Superior temporal gyrus (tissue), 1 donor: ENCODE measurements at regions not wholly inside any gene's neighbourhood (a gene's known extent, or its start where the extent isn't known, plus 50 kb on each side); places are given as distances from the start of the nearest gene placed in this dataset.

Experiments used
- DNase-seq: peaks from one replicate; pipeline ENCODE4 v3.0.0-alpha.2; 2016; ENCODE audit errors: extremely low spot score

DNA sequence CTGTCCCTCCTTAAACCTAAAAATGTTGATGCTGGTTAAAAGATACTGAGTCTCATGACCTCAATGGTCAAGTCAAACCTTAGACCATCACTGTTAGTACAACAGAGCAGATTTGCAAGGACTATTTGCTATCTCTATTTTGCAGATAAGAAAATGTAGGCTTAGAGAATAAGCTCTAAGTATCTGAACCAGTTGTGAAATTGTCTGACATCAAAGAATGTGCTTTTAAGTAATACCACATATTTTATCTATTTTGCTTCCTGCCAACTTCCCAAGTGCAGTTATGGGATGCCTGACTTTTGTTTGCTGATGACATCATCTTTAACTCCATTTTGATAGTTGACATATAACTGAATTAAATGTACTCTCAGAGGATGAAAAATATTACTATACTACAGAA lies 83.6 kb upstream of the TMEM106B start:
- DNase-seq: no peak

DNA sequence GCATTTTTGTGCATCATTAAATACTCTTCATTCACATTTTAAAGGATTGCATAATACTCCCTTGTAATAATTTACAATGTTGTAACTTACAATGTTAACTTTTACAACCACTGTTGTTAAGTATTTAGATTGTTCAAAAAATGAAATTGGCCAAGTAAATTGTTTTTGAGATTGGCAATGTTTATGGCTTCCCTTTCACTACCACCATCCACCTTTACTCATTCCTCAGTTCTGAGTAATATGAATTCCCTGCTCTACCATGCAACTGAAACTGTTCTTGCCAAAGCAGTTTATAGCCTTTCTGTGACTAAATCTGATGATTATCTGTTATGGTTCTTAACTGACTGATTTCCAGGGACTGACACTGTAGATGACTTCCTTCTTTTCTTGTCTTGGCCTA lies 80.5 kb upstream of the TMEM106B start:
- no peak for DNase-seq

DNA sequence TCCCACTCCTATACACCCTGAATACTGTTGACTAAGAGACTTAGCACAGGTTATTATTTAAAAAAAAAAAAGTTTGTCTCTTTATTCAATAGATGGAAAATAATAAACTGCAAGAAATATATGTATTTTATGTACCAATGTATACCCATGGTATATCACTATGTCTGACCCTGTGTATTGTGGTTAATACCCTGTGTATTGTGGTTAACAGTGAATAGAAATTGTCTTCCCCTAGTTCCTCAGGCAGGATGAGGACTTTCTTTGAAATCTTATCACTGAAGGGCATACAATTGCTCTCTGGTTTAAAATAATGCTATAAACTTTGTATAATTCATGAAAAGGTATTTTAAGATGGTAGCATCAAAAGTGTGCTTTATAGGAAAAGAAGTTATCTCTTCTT lies 80.0 kb upstream of the TMEM106B start:
- no peak for DNase-seq

DNA sequence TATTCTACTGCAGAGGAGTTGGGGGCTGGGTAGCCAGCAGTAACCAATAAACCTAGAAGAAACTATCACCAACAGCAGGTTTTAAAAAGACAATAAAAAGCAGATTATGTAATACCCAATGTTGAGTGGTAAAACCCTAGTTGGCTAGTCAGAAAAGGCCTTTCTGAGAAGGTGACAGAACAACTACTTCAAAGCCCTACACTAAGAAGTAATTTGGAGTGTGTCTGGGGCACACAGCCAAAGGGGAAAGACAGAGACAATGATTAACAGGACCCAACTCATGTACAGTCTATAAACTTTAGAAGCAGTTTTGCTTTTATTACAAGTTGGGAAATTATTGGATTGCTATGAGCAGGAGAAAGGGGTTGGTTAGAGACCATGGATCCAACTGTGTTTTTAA lies 77.2 kb upstream of the TMEM106B start:
- DNase-seq: no peak

DNA sequence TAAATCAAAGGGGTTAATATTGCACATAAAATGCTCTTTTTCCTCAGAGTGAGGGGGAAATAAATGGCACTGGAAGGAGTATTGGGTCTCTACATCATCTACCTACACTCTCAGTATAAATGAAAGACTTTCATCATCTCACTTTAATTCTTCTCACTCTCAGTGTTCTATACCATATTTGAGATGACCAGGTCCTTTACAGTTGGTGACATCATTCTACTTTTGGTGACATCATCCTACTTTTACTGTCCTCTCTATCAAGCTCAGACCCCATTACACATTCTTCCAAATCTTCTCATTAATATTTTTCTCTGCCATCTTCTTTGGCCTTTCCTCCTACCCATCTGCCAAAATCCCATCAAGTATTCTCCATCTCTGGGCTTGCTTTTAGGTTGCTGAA lies 74.6 kb upstream of the TMEM106B start:
- DNase-seq: no peak

DNA sequence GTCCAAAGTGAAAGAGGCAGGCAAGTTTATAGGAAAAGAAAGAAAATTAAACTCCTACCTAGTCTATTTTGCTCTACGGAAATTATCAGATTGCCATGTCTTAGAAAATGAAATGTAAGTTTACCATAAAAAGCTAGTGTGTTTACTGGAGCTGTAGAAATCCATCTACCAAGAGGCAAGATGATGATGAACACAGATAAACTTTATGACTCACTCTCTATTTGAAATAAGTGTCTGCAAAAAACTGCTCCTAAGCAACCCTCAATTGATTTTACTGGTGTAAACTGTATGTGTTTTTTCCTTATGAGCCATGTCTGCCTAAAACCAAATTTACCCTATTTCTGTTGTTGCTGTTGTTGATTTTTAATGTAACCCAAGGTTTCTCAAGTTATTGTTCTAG lies 73.8 kb upstream of the TMEM106B start:
- DNase-seq: no peak

DNA sequence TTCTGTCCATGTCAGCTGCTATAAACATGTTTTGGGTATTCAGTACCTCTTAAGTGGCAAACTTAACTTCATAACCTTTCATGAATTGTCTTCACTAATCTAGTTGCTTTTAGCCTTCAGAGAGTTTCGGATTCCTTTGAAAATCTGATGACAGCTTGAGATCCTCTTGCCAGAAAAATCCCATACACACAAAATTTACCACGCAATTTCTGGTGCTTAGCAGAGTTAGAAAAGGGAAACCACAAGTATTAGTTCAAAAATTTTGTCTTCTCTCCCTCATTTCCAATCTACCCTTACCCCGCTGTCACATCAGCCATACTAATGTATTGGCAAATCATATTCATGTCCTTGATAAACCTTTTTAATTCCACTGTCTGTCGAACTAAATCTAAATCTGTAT lies 72.7 kb upstream of the TMEM106B start:
- no peak for DNase-seq

DNA sequence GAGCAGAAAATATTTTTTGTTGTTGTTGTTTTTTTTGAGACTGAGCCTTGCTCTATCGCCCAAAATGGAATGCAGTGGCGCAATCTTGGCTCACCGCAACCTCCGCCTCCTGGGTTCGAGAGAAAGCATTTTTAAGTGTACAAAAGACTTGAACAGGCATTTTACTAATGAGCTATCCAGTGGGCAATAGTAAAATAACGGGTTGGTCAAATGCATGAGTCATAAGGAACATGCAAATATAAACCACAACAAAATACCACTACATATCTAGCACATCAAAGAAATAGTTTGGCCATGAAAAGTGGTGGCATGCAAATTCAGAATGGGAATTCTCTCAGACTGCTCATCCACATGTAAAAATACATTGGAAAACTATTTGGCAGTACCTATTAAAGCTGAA lies 71.7 kb upstream of the TMEM106B start:
- DNase-seq: no peak

DNA sequence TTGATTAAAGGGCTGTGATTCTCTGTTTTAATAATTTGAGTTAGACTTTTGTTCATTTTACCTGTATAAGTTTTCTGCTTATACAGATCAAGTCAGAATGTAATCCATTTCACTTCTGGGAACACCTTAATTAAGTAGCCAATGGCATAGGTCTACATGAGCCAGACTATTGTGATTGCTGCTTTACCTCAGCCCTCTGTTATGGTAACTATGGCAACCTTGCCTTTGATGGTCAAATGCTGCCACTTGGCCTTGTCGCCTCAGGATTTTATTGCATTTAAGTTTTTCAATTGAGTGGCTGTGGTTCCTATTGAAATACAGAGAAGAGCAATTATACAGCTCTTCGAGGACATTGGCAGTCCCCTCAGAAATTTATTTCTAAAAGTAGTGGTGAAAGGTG lies 64.3 kb upstream of the TMEM106B start:
- DNase-seq: no peak

DNA sequence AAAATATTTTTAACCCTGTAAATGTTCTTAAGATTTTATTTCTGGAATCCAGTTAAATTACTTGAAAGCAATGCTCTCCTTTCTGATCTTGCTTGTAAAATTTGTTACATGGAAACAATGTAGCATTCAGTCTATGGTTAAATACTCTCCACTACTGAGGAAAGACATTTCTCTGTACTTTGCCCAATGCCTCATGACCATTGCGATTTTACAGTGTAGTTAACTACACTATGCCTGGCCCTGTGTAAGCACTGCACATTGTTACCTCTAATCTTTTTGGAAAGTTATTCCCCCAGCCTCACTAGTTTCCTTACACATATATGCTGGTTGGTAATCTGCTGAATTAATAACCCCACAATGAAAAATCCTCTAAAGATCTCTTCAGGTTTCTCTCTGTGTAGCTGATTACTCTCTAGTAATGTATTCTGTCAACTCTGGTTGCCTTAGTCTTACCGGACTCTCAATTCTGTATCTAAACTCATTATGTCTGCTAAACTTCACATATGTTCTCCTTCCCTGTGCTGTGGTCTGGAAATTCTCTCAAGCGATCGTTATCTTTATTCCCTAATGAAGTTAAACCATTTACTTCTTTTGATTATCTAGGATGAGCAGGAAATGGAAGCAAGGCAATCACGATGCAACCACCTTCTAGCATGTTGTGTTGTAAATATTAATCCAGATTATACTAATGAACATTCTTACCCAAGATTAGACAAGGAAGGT lies 58.7 kb upstream of the TMEM106B start:
- no peak for DNase-seq

DNA sequence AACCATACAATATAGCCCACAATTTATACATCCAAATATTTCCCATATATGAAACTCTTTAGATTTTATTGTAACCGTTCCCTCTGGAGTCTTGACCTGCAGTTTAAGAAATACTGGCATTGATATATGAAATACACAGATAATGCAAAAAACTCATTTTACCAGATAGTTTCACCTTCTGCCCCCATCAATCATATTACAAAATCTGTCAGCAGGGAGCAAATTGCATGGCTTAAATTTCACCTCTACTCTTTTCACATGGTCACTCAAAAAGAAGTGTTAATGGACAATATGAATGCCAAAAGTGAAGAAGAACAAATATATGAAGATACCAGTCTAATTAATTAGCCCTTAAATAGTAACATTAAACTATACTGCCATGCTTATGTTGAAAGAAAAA lies 57.0 kb upstream of the TMEM106B start:
- DNase-seq: no peak

DNA sequence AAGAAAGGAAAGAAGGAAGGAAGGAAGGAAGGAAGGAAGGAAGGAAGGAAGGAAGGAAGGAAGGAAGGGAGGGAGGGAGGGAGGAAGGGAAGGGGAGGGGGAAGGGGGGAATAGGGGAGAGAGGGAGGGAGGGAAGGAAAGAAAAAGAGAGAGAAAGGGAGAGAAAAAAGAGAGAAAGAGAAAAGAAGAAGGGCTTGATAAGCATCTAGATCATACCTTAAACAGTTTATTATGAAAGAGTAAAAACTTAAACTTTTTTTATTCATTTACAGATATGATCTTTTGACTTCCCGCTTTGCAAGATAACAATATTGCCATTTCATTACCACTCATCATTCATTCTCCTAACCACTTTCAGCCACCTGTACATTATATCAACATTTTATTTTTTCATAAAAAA lies 53.6 kb upstream of the TMEM106B start:
- no peak for DNase-seq

DNA sequence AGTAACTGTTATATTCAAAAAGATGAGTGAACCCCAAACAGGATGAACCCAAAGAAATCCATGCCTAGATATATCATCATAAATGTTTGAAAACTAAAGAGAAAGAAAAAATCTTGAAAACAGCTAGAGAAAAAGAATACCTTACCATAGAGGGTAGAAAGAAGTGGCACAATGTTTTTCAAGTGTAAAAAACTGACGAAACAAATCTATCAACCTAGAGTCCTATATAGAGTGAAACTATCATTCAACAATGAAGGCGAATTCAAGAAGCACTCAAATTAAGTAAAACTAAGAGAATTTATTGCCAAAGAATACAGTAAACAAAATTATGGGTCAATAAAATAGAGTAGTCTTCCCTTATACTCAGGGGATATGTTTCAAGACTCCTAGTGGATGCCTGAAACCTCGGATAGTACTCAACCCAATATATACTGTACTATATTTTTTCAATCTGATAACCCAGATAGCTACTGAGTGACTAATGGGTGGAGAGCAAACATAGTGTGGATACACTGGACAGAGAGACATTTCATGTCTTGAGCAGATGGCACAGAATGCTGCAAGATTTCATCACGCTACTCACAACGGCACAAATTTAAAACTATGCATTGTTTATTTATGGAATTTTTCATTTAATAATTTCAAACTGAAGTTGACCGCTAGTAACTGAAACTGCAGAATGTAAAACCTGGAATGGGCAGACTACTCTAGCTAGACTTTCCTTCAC lies 52.6 kb upstream of the TMEM106B start:
- DNase-seq: no peak

DNA sequence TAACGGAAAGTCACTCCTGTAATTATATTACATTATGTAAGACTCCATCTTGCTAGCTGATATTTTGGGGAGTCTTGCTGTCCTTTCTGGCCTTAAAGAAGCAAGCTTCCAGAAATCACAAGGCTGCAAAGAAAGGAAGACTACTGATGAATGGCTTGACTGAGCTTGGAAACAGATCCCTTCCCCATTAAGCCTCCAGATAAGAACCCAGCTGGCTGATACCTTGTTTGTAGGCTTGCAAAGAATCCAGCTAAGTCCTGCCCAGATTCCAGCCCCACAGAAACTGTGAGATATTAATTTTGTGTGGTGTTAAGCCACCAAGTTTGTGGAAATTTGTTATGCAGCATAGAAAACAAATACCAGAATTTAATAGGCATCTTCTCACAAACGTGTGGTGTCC lies 49.9 kb upstream of the TMEM106B start:
- DNase-seq: no peak
